MCF 10A (cell line): ENCODE measurements at regions not wholly inside any gene's neighbourhood (a gene's known extent, or its start where the extent isn't known, plus 50 kb on each side); places are given as distances from the start of the nearest gene placed in this dataset.
A peak's percentile ranks its signal among the peaks of the same experiment; 100 is the strongest.

ENCODE experiments used
- BruUV-seq: library from RNA; stranded (reverse); fragments of 400-500 nt; replicated peaks from 2 replicates; lab custom pipeline; 2021; lab: Mats Ljungman, UMichigan
- CTCF ChIA-PET: fragments of 300-600 bp; sonication (Branson Sonifier 250); formaldehyde crosslinking; extraction: SDS; loops from one replicate; lab custom pipeline; 2021; ENCODE audit warnings: antibody characterized with exemption, inconsistent platforms; lab: Yijun Ruan, JAX
- POLR2A ChIA-PET: fragments of 300-600, 350-650 bp; sonication (Branson Sonifier 250); formaldehyde crosslinking; extraction: SDS; loops from one replicate; lab custom pipeline; 2020; ENCODE audit warnings: antibody characterized with exemption, inconsistent platforms; lab: Yijun Ruan, JAX
- DNase-seq: peaks from one replicate; pipeline ENCODE4 v3.0.0-alpha.2; 2018; ENCODE audit not compliant: unreplicated experiment
- H3K27ac Mint-ChIP-seq: one replicate; pipeline ENCODE4 v1.8.0; 2022; ENCODE audit warnings: mild to moderate bottlenecking, low read depth, mixed read lengths; ENCODE audit not compliant: unreplicated experiment
- H3K27me3 Mint-ChIP-seq: one replicate; pipeline ENCODE4 v1.8.0; 2022; ENCODE audit warnings: mixed read lengths; ENCODE audit not compliant: insufficient read depth, unreplicated experiment
- H3K36me3 Mint-ChIP-seq: one replicate; pipeline ENCODE4 v1.8.0; 2022; ENCODE audit warnings: mild to moderate bottlenecking, moderate library complexity, mixed read lengths; ENCODE audit not compliant: insufficient read depth, unreplicated experiment
- H3K4me1 Mint-ChIP-seq: one replicate; pipeline ENCODE4 v1.8.0; 2022; ENCODE audit warnings: mixed read lengths; ENCODE audit not compliant: insufficient read depth, unreplicated experiment
- H3K4me3 Mint-ChIP-seq: one replicate; pipeline ENCODE4 v1.8.0; 2022; ENCODE audit warnings: mild to moderate bottlenecking, moderate library complexity, mixed read lengths; ENCODE audit not compliant: unreplicated experiment
- H3K9me3 Mint-ChIP-seq: one replicate; pipeline ENCODE4 v1.8.0; 2022; ENCODE audit warnings: mixed read lengths; ENCODE audit not compliant: unreplicated experiment
- CTCF ChIP-seq: fragments of 200-600 bp; IDR thresholded peaks from one replicate; pipeline ENCODE4 v1.8.0; 2022; ENCODE audit warnings: antibody characterized with exemption, mild to moderate bottlenecking; ENCODE audit not compliant: unreplicated experiment
- intact Hi-C: fragments of 100-400 bp; cut with micrococcal nuclease; formaldehyde crosslinking; loops from 2 replicates; pipeline ENCODE4 v1.14.1; 2022

- Mint-ChIP-seq H3K4me3 (no peak overlapping the region), H3K27ac (peak overlapping the region; percentile 69), H3K4me1 (peaks cover 13% of the 10 kb centered on the region), H3K36me3 (no peaks in the 10 kb centered on the region), H3K27me3 (no peaks in the 10 kb centered on the region), H3K9me3 (no peaks in the 10 kb centered on the region)
- CTCF ChIA-PET: interaction anchor here (0.7 kb wide), 1 partner anchor 119 kb away, joined by 4 read pairs; no protein-coding TSS in a partner anchor
- BruUV-seq: no TSS peak
- intact Hi-C loops: no loop called here
- DNase-seq: no peak
- POLR2A ChIA-PET: interaction anchor here (0.5 kb wide), 1 partner anchor 77 kb away, joined by 3 read pairs; no protein-coding TSS in a partner anchor
- no peak for TF ChIP-seq CTCF
These were observed 276.3 kb downstream of the PTTG2 start for GRCh38 chr4:38236503-38236902.

- CTCF ChIA-PET: interaction anchor here (0.8 kb wide), 1 partner anchor 35 kb away, joined by 5 read pairs; no protein-coding TSS in a partner anchor
- Mint-ChIP-seq H3K36me3 (no peaks in the 10 kb centered on the region), H3K27ac (peak overlapping the region; percentile 69), H3K4me1 (peaks cover 19% of the 10 kb centered on the region), H3K27me3 (no peaks in the 10 kb centered on the region), H3K9me3 (no peaks in the 10 kb centered on the region), H3K4me3 (no peak overlapping the region)
- intact Hi-C loops: no loop called here
- POLR2A ChIA-PET: no interaction called here
- BruUV-seq: no TSS peak
- DNase-seq: peak; percentile 76
- TF ChIP-seq CTCF: no peak
These were observed 276.9 kb downstream of the PTTG2 start for GRCh38 chr4:38237139-38237538.

GRCh38 chr4:38241541-38241940 lies 281.3 kb downstream of the PTTG2 start:
- Mint-ChIP-seq H3K9me3 (no peaks in the 10 kb centered on the region), H3K4me1 (peaks cover 21% of the 10 kb centered on the region), H3K27ac (no peak overlapping the region), H3K4me3 (no peak overlapping the region), H3K36me3 (no peaks in the 10 kb centered on the region), H3K27me3 (no peaks in the 10 kb centered on the region)
- CTCF ChIA-PET: interaction anchor here (0.7 to 1.1 kb wide), 2 partner anchors 74 to 1301 kb away, joined by 3 to 4 read pairs; no protein-coding TSS in a partner anchor
- peak; percentile 29 for DNase-seq
- no TSS peak for BruUV-seq
- TF ChIP-seq CTCF: no peak
- POLR2A ChIA-PET: interaction anchor here (0.7 kb wide), 1 partner anchor 424 kb away, joined by 3 read pairs; no protein-coding TSS in a partner anchor
- intact Hi-C loops: no loop called here

- intact Hi-C loops: no loop called here
- H3K27ac Mint-ChIP-seq: no peak overlapping the region
- CTCF ChIA-PET: interaction anchor here (0.7 to 1.1 kb wide), 2 partner anchors 33 to 73 kb away, joined by 4 read pairs; no protein-coding TSS in a partner anchor
- POLR2A ChIA-PET: interaction anchor here (0.7 kb wide), 1 partner anchor 423 kb away, joined by 3 read pairs; no protein-coding TSS in a partner anchor
- H3K27me3 Mint-ChIP-seq: no peaks in the 10 kb centered on the region
- BruUV-seq: no TSS peak
- H3K9me3 Mint-ChIP-seq: no peaks in the 10 kb centered on the region
- no peaks in the 10 kb centered on the region for H3K36me3 Mint-ChIP-seq
- H3K4me1 Mint-ChIP-seq: peaks cover 16% of the 10 kb centered on the region
- no peak for DNase-seq
- no peak for TF ChIP-seq CTCF
- H3K4me3 Mint-ChIP-seq: no peak overlapping the region
These were observed 281.9 kb downstream of the PTTG2 start for GRCh38 chr4:38242101-38242500.
